SK-N-SH treated with all-trans-retinoic acid at 6 μM for 48 hours (cell line): ENCODE measurements at regions not wholly inside any gene's neighbourhood (a gene's known extent, or its start where the extent isn't known, plus 50 kb on each side); places are given as distances from the start of the nearest gene placed in this dataset.

ENCODE experiments used
- ARNTL ChIP-seq: fragments of 450-650 bp; formaldehyde crosslinking; IDR thresholded peaks from 2 replicates; pipeline ENCODE4 v1.5.0; 2020; ENCODE audit warnings: low read depth, mild to moderate bottlenecking, moderate library complexity, borderline replicate concordance
- ESRRG ChIP-seq: fragments of 250-450 bp; sonication (Bioruptor Pico); IDR thresholded peaks from 2 replicates; pipeline ENCODE4 v1.6.1; 2021; ENCODE audit warnings: mild to moderate bottlenecking
- GLIS3 ChIP-seq: fragments of 250-450 bp; sonication (Bioruptor Pico); IDR thresholded peaks from 2 replicates; pipeline ENCODE4 v1.5.0; 2020; ENCODE audit warnings: mild to moderate bottlenecking, moderate library complexity
- OSR1 ChIP-seq: fragments of 250-450 bp; sonication (Bioruptor Pico); IDR thresholded peaks from 2 replicates; pipeline ENCODE4 v1.8.0; 2022; ENCODE audit warnings: moderate library complexity, mild to moderate bottlenecking, inconsistent platforms
- RARB ChIP-seq: fragments of 250-450 bp; sonication (Bioruptor Pico); IDR thresholded peaks from 2 replicates; pipeline ENCODE4 v1.8.0; 2021; ENCODE audit warnings: mild to moderate bottlenecking, moderate library complexity
- ZC3H10 ChIP-seq: fragments of 250-450 bp; sonication (Bioruptor Pico); IDR thresholded peaks from 2 replicates; pipeline ENCODE4 v1.5.1; 2021; ENCODE audit warnings: mild to moderate bottlenecking, moderate library complexity
- ZFP30 ChIP-seq: fragments of 450-650 bp; formaldehyde crosslinking; IDR thresholded peaks from 2 replicates; pipeline ENCODE4 v1.5.0; 2022; ENCODE audit warnings: mild to moderate bottlenecking, moderate library complexity
- ZNF565 ChIP-seq: fragments of 450-650 bp; formaldehyde crosslinking; conservative IDR thresholded peaks from 2 replicates; pipeline ENCODE4 v1.5.0; 2020; ENCODE audit warnings: low read depth, mild to moderate bottlenecking, moderate library complexity
- ZNF70 ChIP-seq: fragments of 450-650 bp; formaldehyde crosslinking; IDR thresholded peaks from 2 replicates; pipeline ENCODE4 v1.5.0; 2020; ENCODE audit warnings: mild to moderate bottlenecking, moderate library complexity
- TF ChIP-seq, protein P1 (sequence below): fragments of 250-450 bp; sonication (Bioruptor Pico); IDR thresholded peaks from 2 replicates; pipeline ENCODE4 v1.8.0; 2020; ENCODE audit warnings: mild to moderate bottlenecking, moderate library complexity, borderline replicate concordance
- TF ChIP-seq, protein P2 (sequence below): fragments of 250-450 bp; sonication (Bioruptor Pico); IDR thresholded peaks from 2 replicates; pipeline ENCODE4 v1.5.1; 2020; ENCODE audit warnings: low read depth, mild to moderate bottlenecking, moderate library complexity
- TF ChIP-seq, protein P3 (sequence below): fragments of 250-450 bp; sonication (Bioruptor Pico); IDR thresholded peaks from 2 replicates; pipeline ENCODE4 v1.5.1; 2021; ENCODE audit warnings: mild to moderate bottlenecking, moderate library complexity

DNA sequence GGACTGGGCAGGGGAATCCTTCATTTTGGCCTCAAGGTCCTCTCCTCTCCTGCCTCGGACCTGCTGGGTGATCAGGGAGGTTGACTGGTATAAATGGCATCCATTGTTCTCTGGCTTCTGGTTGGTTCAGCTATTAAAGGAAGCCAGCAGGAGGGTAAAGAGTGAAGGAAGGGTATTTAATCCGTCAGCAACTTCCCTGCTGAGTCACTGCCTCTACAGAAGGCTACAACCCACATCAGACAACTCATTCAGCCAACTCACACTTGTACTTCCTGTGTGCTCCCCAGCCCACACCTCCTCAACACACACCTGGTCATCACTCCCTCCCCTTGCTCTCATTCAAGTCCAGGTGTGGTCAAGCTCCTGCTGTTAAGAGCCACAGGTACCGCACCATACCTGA is 68.3 kb upstream of the MRPS9 start:
- TF ChIP-seq GLIS3 (no peak), ESRRG (CRISPR knock-in tag) (no peak), ZNF565 (CRISPR knock-in tag) (no peak), ZC3H10 (no peak), ZNF70 (no peak), ARNTL (CRISPR knock-in tag) (no peak), ZFP30 (CRISPR knock-in tag) (no peak), OSR1 (no peak), RARB (no peak)
- TF ChIP-seq, protein P1, sequence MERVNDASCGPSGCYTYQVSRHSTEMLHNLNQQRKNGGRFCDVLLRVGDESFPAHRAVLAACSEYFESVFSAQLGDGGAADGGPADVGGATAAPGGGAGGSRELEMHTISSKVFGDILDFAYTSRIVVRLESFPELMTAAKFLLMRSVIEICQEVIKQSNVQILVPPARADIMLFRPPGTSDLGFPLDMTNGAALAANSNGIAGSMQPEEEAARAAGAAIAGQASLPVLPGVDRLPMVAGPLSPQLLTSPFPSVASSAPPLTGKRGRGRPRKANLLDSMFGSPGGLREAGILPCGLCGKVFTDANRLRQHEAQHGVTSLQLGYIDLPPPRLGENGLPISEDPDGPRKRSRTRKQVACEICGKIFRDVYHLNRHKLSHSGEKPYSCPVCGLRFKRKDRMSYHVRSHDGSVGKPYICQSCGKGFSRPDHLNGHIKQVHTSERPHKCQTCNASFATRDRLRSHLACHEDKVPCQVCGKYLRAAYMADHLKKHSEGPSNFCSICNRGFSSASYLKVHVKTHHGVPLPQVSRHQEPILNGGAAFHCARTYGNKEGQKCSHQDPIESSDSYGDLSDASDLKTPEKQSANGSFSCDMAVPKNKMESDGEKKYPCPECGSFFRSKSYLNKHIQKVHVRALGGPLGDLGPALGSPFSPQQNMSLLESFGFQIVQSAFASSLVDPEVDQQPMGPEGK (CRISPR knock-in tag), result no peak
- TF ChIP-seq, protein P2, sequence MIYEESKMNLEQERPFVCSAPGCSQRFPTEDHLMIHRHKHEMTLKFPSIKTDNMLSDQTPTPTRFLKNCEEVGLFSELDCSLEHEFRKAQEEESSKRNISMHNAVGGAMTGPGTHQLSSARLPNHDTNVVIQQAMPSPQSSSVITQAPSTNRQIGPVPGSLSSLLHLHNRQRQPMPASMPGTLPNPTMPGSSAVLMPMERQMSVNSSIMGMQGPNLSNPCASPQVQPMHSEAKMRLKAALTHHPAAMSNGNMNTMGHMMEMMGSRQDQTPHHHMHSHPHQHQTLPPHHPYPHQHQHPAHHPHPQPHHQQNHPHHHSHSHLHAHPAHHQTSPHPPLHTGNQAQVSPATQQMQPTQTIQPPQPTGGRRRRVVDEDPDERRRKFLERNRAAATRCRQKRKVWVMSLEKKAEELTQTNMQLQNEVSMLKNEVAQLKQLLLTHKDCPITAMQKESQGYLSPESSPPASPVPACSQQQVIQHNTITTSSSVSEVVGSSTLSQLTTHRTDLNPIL, result no peak
- TF ChIP-seq, protein P3, sequence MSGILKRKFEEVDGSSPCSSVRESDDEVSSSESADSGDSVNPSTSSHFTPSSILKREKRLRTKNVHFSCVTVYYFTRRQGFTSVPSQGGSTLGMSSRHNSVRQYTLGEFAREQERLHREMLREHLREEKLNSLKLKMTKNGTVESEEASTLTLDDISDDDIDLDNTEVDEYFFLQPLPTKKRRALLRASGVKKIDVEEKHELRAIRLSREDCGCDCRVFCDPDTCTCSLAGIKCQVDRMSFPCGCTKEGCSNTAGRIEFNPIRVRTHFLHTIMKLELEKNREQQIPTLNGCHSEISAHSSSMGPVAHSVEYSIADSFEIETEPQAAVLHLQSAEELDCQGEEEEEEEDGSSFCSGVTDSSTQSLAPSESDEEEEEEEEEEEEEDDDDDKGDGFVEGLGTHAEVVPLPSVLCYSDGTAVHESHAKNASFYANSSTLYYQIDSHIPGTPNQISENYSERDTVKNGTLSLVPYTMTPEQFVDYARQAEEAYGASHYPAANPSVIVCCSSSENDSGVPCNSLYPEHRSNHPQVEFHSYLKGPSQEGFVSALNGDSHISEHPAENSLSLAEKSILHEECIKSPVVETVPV (CRISPR knock-in tag), result no peak
